ENCODE measurements at regions not wholly inside any gene's neighbourhood (a gene's known extent, or its start where the extent isn't known, plus 50 kb on each side); places are given as distances from the start of the nearest gene placed in this dataset.

- TF ChIP-seq ZNF462 (CRISPR knock-in tag; IDR thresholded peaks at IDR 0.05) = no peak
- no peak for TF ChIP-seq NANOG (IDR thresholded peaks at IDR 0.05; ENCODE audit: borderline replicate concordance)
- TF ChIP-seq, protein P1, sequence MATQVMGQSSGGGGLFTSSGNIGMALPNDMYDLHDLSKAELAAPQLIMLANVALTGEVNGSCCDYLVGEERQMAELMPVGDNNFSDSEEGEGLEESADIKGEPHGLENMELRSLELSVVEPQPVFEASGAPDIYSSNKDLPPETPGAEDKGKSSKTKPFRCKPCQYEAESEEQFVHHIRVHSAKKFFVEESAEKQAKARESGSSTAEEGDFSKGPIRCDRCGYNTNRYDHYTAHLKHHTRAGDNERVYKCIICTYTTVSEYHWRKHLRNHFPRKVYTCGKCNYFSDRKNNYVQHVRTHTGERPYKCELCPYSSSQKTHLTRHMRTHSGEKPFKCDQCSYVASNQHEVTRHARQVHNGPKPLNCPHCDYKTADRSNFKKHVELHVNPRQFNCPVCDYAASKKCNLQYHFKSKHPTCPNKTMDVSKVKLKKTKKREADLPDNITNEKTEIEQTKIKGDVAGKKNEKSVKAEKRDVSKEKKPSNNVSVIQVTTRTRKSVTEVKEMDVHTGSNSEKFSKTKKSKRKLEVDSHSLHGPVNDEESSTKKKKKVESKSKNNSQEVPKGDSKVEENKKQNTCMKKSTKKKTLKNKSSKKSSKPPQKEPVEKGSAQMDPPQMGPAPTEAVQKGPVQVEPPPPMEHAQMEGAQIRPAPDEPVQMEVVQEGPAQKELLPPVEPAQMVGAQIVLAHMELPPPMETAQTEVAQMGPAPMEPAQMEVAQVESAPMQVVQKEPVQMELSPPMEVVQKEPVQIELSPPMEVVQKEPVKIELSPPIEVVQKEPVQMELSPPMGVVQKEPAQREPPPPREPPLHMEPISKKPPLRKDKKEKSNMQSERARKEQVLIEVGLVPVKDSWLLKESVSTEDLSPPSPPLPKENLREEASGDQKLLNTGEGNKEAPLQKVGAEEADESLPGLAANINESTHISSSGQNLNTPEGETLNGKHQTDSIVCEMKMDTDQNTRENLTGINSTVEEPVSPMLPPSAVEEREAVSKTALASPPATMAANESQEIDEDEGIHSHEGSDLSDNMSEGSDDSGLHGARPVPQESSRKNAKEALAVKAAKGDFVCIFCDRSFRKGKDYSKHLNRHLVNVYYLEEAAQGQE (IDR thresholded peaks at IDR 0.05; ENCODE audit: unreplicated experiment) = no peak
- TF ChIP-seq CREB1 (CRISPR knock-in tag; IDR thresholded peaks at IDR 0.05; ENCODE audit: low read depth) = no peak
- TF ChIP-seq, protein P2, sequence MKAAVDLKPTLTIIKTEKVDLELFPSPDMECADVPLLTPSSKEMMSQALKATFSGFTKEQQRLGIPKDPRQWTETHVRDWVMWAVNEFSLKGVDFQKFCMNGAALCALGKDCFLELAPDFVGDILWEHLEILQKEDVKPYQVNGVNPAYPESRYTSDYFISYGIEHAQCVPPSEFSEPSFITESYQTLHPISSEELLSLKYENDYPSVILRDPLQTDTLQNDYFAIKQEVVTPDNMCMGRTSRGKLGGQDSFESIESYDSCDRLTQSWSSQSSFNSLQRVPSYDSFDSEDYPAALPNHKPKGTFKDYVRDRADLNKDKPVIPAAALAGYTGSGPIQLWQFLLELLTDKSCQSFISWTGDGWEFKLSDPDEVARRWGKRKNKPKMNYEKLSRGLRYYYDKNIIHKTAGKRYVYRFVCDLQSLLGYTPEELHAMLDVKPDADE (IDR thresholded peaks at IDR 0.05) = no peak
- no peak for TF ChIP-seq JUNB (IDR thresholded peaks at IDR 0.05; ENCODE audit: unreplicated experiment)
- TF ChIP-seq EZH2phosphoT487 (IDR thresholded peaks at IDR 0.05; ENCODE audit: unreplicated experiment) = no peak
- TF ChIP-seq STAT1 (IDR thresholded peaks at IDR 0.05; ENCODE audit: unreplicated experiment) = no peak
- no peak for TF ChIP-seq POLR2AphosphoS5 (IDR thresholded peaks at IDR 0.05; ENCODE audit: low read depth)
- no peak for TF ChIP-seq ZNF331 (CRISPR knock-in tag; IDR thresholded peaks at IDR 0.05; ENCODE audit: low read depth)
- TF ChIP-seq EZH2 (IDR thresholded peaks at IDR 0.05; ENCODE audit: low read depth, unreplicated experiment) = no peak
- no peak for TF ChIP-seq ZNF114 (CRISPR knock-in tag; IDR thresholded peaks at IDR 0.05)
- TF ChIP-seq, protein P3, sequence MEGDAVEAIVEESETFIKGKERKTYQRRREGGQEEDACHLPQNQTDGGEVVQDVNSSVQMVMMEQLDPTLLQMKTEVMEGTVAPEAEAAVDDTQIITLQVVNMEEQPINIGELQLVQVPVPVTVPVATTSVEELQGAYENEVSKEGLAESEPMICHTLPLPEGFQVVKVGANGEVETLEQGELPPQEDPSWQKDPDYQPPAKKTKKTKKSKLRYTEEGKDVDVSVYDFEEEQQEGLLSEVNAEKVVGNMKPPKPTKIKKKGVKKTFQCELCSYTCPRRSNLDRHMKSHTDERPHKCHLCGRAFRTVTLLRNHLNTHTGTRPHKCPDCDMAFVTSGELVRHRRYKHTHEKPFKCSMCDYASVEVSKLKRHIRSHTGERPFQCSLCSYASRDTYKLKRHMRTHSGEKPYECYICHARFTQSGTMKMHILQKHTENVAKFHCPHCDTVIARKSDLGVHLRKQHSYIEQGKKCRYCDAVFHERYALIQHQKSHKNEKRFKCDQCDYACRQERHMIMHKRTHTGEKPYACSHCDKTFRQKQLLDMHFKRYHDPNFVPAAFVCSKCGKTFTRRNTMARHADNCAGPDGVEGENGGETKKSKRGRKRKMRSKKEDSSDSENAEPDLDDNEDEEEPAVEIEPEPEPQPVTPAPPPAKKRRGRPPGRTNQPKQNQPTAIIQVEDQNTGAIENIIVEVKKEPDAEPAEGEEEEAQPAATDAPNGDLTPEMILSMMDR (conservative IDR thresholded peaks at IDR 0.05; ENCODE audit: low read depth in 2 of 2) = no peak
- H3K9me2 ChIP-seq (ENCODE audit: insufficient read depth) = no peaks in the 10 kb centered on the region
- no peak overlapping the region for H2AFZ ChIP-seq
- H3F3A ChIP-seq (replicated peaks; ENCODE audit: low read depth) = no peaks in the 10 kb centered on the region
- no peak overlapping the region for H3K4me2 ChIP-seq
- no peaks in the 10 kb centered on the region for H3K4me1 ChIP-seq (ENCODE audit: insufficient read depth)
- H4K20me1 ChIP-seq (replicated peaks; ENCODE audit: insufficient read depth) = no peaks in the 10 kb centered on the region
- H3K36me3 Mint-ChIP-seq (ENCODE audit: low read depth) = no peaks in the 10 kb centered on the region
- DNase-seq (ENCODE audit: low spot score) (no peak), ATAC-seq (no peak)
- no peak overlapping the region for H3K4me3 ChIP-seq
- no peak overlapping the region for H3K27ac ChIP-seq (ENCODE audit: low read depth)
- H3K36me3 ChIP-seq (ENCODE audit: insufficient read depth) = no peaks in the 10 kb centered on the region
- H3K27ac Mint-ChIP-seq = no peak overlapping the region
- H3K4me3 Mint-ChIP-seq = no peak overlapping the region
- H3K27me3 ChIP-seq (ENCODE audit: insufficient read depth) = no peaks in the 10 kb centered on the region
- peaks cover 2% of the 10 kb centered on the region for H3K27me3 Mint-ChIP-seq (ENCODE audit: insufficient read depth, low read depth, poor library complexity)
- no peaks in the 10 kb centered on the region for H3K79me2 ChIP-seq (replicated peaks; ENCODE audit: insufficient read depth)
- H3K9me3 Mint-ChIP-seq = no peaks in the 10 kb centered on the region
- no peaks in the 10 kb centered on the region for H3K4me1 Mint-ChIP-seq
Observed at GRCh38 chr4:12140864-12141263, 712.2 kb upstream of the HS3ST1 start.
